Thoracic aorta (tissue), 2 donors: ENCODE measurements at regions not wholly inside any gene's neighbourhood (a gene's known extent, or its start where the extent isn't known, plus 50 kb on each side); places are given as distances from the start of the nearest gene placed in this dataset.

ENCODE experiments used
- ATAC-seq: fragments of 150-250 bp; one replicate; pipeline ENCODE4 v1.8.0; 2017; ENCODE audit warnings: low read depth; ENCODE audit not compliant: insufficient number of reproducible peaks, low FRiP score
- DNase-seq: peaks from one replicate; pipeline ENCODE4 v3.0.0-alpha.2; 2020; ENCODE audit warnings: low spot score
- H3K27ac ChIP-seq, 2 donors: fragments of 200-600 bp; sonication (generic); 1 replicate in 1 of 2; 2 replicates in 1 of 2; pipeline ENCODE4 v1.5.1; 2016; ENCODE audit warnings: mild to moderate bottlenecking in 2 of 2, moderate library complexity in 2 of 2
- H3K27me3 ChIP-seq: fragments of 200-600 bp; sonication (generic); replicated peaks from 2 replicates; pipeline ENCODE4 v1.6.0; 2016; ENCODE audit warnings: mild to moderate bottlenecking; ENCODE audit not compliant: insufficient read depth
- H3K36me3 ChIP-seq: fragments of 200-600 bp; sonication (generic); one replicate; pipeline ENCODE4 v1.5.1; 2016
- H3K4me1 ChIP-seq, 2 donors: fragments of 200-600 bp; sonication (generic); 1 replicate in 1 of 2; 2 replicates in 1 of 2; pipeline versions ENCODE4 v1.5.1 to v1.6.0; 2016; ENCODE audit warnings: low read depth in 2 of 2, mild to moderate bottlenecking in 1 of 2; ENCODE audit not compliant: control insufficient read depth in 1 of 2
- H3K4me3 ChIP-seq: fragments of 200-600 bp; sonication (generic); 2 replicates; pipeline ENCODE4 v1.5.1; 2016; ENCODE audit warnings: mild to moderate bottlenecking
- H3K9me3 ChIP-seq: fragments of 200-600 bp; sonication (generic); 2 replicates; pipeline ENCODE4 v1.5.1; 2016
- CTCF ChIP-seq: fragments of 200-600 bp; sonication (generic); IDR thresholded peaks from one replicate; pipeline ENCODE4 v1.5.1; 2019; ENCODE audit warnings: antibody characterized with exemption

- ATAC-seq (no peak), DNase-seq (no peak)
- no peaks in the 10 kb centered on the region for H3K9me3 ChIP-seq
- H3K36me3 ChIP-seq = no peaks in the 10 kb centered on the region
- H3K27me3 ChIP-seq = no peaks in the 10 kb centered on the region
- H3K4me3 ChIP-seq = no peak overlapping the region
- no peaks in the 10 kb centered on the region for H3K4me1 ChIP-seq
- no peak for TF ChIP-seq CTCF
- no peak overlapping the region for H3K27ac ChIP-seq
Observed at GRCh38 chr2:239579081-239579480, 178.3 kb upstream of the HDAC4 start.

- ATAC-seq (no peak), DNase-seq (no peak)
- no peak for TF ChIP-seq CTCF
- Histone ChIP-seq H3K4me3 (no peak overlapping the region), H3K4me1 (no peaks in the 10 kb centered on the region), H3K27me3 (no peaks in the 10 kb centered on the region), H3K9me3 (no peaks in the 10 kb centered on the region), H3K27ac (no peak overlapping the region), H3K36me3 (no peaks in the 10 kb centered on the region)
Observed at GRCh38 chr2:239578381-239578780, 177.6 kb upstream of the HDAC4 start.

GRCh38 chr2:239577935-239578334 lies 177.1 kb upstream of the HDAC4 start:
- Histone ChIP-seq H3K36me3 (no peaks in the 10 kb centered on the region), H3K27me3 (no peaks in the 10 kb centered on the region), H3K4me3 (no peak overlapping the region), H3K9me3 (no peaks in the 10 kb centered on the region), H3K27ac (no peak overlapping the region), H3K4me1 (no peaks in the 10 kb centered on the region)
- DNase-seq (no peak), ATAC-seq (no peak)
- no peak for TF ChIP-seq CTCF

- Histone ChIP-seq H3K4me1 (no peaks in the 10 kb centered on the region), H3K27ac (no peak overlapping the region), H3K9me3 (no peaks in the 10 kb centered on the region), H3K27me3 (no peaks in the 10 kb centered on the region), H3K4me3 (no peak overlapping the region), H3K36me3 (no peaks in the 10 kb centered on the region)
- no peak for DNase-seq
- TF ChIP-seq CTCF = no peak
- ATAC-seq = no peak
Observed at GRCh38 chr2:239576784-239577685, 176.2 kb upstream of the HDAC4 start.

- H3K27ac ChIP-seq = no peak overlapping the region
- H3K4me3 ChIP-seq = no peak overlapping the region
- ATAC-seq = no peak
- H3K9me3 ChIP-seq = no peaks in the 10 kb centered on the region
- H3K4me1 ChIP-seq = no peaks in the 10 kb centered on the region
- H3K27me3 ChIP-seq = no peaks in the 10 kb centered on the region
- no peak for TF ChIP-seq CTCF
- DNase-seq = no peak
- no peaks in the 10 kb centered on the region for H3K36me3 ChIP-seq
Observed at GRCh38 chr2:239575931-239576445, 175.2 kb upstream of the HDAC4 start.
